Kidney (tissue), 13 donors: ENCODE measurements at regions not wholly inside any gene's neighbourhood (a gene's known extent, or its start where the extent isn't known, plus 50 kb on each side); places are given as distances from the start of the nearest gene placed in this dataset.
"Not testable (repeated sequence)": the region's sequence is repeated elsewhere in the genome, so short reads cannot be mapped to it uniquely, and the experiment has no call there.

ENCODE experiments used
- DNase-seq, 5 donors: peaks; one replicate each; pipeline ENCODE4 v3.0.0-alpha.2; 2013 to 2020
- FAIRE-seq: peaks from 2 replicates; lab custom pipeline; 2012; peaks lifted over from hg19 to GRCh38; lab: Jason Lieb, UNC
- H3K27ac ChIP-seq, 2 donors: one replicate each; pipeline ENCODE4 v1.7.0; 2013; ENCODE audit warnings: low read depth in 2 of 2, low read length in 2 of 2, inconsistent platforms in 1 of 2
- H3K27me3 ChIP-seq: one replicate; pipeline ENCODE4 v1.7.1; 2013; ENCODE audit warnings: low read length, inconsistent platforms; ENCODE audit not compliant: control insufficient read depth, insufficient read depth
- H3K36me3 ChIP-seq, 3 donors: one replicate each; pipeline versions ENCODE4 v1.7.0 to v1.7.1; 2013; ENCODE audit warnings: low read length in 3 of 3, control low read depth in 1 of 3, inconsistent platforms in 1 of 3; ENCODE audit not compliant: insufficient read depth in 3 of 3, control insufficient read depth in 2 of 3
- H3K4me1 ChIP-seq, 3 donors: one replicate each; pipeline versions ENCODE4 v1.7.0 to v1.7.1; 2013; ENCODE audit warnings: low read length in 3 of 3, inconsistent platforms in 1 of 3, low read depth in 1 of 3; ENCODE audit not compliant: control insufficient read depth in 2 of 3, insufficient read depth in 2 of 3
- H3K4me3 ChIP-seq, 3 donors: one replicate each; pipeline versions ENCODE4 v1.7.0 to v1.8.1; 2013; ENCODE audit warnings: low read length in 3 of 3, control low read depth in 1 of 3, inconsistent platforms in 1 of 3
- H3K9ac ChIP-seq, 3 donors: one replicate each; pipeline versions ENCODE4 v1.7.0 to v1.7.1; 2013; ENCODE audit warnings: low read length in 3 of 3, control low read depth in 1 of 3, inconsistent platforms in 1 of 3
- H3K9me3 ChIP-seq, 3 donors: one replicate each; pipeline versions ENCODE4 v1.7.0 to v1.7.1; 2013; ENCODE audit warnings: low read length in 3 of 3, control low read depth in 1 of 3, inconsistent platforms in 1 of 3; ENCODE audit not compliant: control insufficient read depth in 2 of 3, insufficient read depth in 1 of 3
- intact Hi-C: fragments of 100-400 bp; cut with DNase I; formaldehyde crosslinking; loops from one replicate; pipeline ENCODE4 v1.11.1; 2022
- TF ChIP-seq, protein P1 (sequence below): IDR thresholded peaks from 3 replicates; pipeline ENCODE4 v1.5.1; 2012; ENCODE audit warnings: mild to moderate bottlenecking, moderate library complexity, borderline replicate concordance; ENCODE audit not compliant: insufficient read depth; ENCODE audit errors: extremely low read depth
- donor health status: control.
- donor health status: control.
- donor health status: control.
- donor health status: control.
- donor health status: control.
- donor health status: DM: yes; HTN: yes; CAD: no.
- donor health status: Normal renal cell carcinoma (clear cell type).

DNA sequence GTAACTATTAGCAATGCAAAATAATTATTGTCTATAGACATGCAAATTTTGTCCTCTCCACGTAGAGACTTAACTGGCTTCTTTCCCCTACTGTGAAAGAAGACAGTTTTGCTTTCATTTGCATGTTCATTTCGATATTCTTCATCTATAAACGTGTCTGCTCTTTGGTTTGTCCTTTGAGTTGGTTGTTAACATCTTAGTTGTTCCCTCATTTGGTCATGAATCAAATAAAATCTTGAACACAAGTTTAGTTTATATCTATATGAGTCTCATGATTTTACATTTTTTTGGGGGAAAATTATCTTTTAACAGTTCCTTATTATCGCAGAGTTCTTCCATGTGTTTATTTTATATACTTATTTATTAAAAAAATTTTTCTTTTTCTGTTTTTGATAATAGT is 214.4 kb downstream of the UTP18 start:
- Histone ChIP-seq H3K9ac (no peak overlapping the region), H3K4me1 (no peaks in the 10 kb centered on the region), H3K36me3 (no peaks in the 10 kb centered on the region), H3K27ac (no peak overlapping the region), H3K4me3 (no peak overlapping the region), H3K9me3 (no peaks in the 10 kb centered on the region), H3K27me3 (no peaks in the 10 kb centered on the region)
- no peak for FAIRE-seq
- intact Hi-C loops = no loop called here
- DNase-seq = no peak
- TF ChIP-seq, protein P1, sequence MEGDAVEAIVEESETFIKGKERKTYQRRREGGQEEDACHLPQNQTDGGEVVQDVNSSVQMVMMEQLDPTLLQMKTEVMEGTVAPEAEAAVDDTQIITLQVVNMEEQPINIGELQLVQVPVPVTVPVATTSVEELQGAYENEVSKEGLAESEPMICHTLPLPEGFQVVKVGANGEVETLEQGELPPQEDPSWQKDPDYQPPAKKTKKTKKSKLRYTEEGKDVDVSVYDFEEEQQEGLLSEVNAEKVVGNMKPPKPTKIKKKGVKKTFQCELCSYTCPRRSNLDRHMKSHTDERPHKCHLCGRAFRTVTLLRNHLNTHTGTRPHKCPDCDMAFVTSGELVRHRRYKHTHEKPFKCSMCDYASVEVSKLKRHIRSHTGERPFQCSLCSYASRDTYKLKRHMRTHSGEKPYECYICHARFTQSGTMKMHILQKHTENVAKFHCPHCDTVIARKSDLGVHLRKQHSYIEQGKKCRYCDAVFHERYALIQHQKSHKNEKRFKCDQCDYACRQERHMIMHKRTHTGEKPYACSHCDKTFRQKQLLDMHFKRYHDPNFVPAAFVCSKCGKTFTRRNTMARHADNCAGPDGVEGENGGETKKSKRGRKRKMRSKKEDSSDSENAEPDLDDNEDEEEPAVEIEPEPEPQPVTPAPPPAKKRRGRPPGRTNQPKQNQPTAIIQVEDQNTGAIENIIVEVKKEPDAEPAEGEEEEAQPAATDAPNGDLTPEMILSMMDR = no peak

GRCh38 chr17:51475730-51476129 is 215.4 kb downstream of the UTP18 start:
- H3K9me3 ChIP-seq = no peaks in the 10 kb centered on the region
- no peaks in the 10 kb centered on the region for H3K36me3 ChIP-seq
- no peak overlapping the region for H3K27ac ChIP-seq
- no peak for DNase-seq
- H3K4me3 ChIP-seq = no peak overlapping the region
- no peaks in the 10 kb centered on the region for H3K4me1 ChIP-seq
- H3K9ac ChIP-seq = no peak overlapping the region
- TF ChIP-seq, protein P1 = no peak
- no peaks in the 10 kb centered on the region for H3K27me3 ChIP-seq
- intact Hi-C loops = no loop called here
- FAIRE-seq = no peak

DNA sequence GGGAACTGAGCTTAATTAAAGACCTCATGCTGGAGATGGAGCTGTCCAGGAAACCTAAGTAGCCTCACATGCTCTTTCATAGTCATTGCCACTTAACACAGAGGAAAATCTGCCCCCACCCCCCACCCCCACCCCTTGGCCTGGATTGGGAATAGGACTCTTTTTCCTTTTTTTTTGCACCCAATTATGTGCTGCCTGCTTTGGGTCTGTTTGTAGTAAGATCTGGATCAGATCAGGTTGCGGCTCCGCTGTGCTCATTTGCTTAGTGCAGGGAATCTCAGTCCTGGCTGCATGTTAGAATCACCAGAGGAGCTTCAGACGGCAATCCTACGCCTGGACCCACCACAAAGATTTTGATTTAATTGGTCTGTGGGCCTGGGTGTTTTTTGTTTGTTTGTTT is 219.0 kb downstream of the UTP18 start:
- H3K4me1 ChIP-seq = no peaks in the 10 kb centered on the region
- H3K4me3 ChIP-seq = no peak overlapping the region
- H3K9me3 ChIP-seq = peaks cover 0 to 7% (median 0%) of the 10 kb centered on the region in 3 donors
- H3K27ac ChIP-seq = no peak overlapping the region
- intact Hi-C loops = no loop called here
- peak in 1 of 5 donors; percentile 11 for DNase-seq
- TF ChIP-seq, protein P1 = no peak
- FAIRE-seq = no peak
- H3K27me3 ChIP-seq = no peaks in the 10 kb centered on the region
- H3K9ac ChIP-seq = no peak overlapping the region
- H3K36me3 ChIP-seq = no peaks in the 10 kb centered on the region

DNA sequence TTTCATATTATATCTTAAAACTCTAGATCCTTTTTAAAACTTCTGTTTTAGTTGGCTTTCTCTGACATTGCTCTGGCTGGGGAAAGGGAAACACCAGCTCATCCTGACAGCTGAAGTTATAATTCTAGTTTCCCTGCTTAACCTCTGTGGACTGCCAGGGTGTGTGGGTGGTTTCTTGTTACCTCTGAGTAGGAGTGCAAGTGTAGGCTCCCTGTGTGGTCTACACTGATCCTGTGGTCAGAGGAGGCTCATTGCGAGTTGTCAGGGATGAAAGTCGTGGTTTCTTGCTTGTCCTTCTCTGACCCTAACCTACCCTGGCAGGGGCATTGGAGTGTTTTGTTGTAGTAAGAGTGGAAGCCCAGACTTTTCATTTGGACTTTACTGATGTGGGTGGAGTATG is 221.0 kb downstream of the UTP18 start:
- H3K27me3 ChIP-seq = no peaks in the 10 kb centered on the region
- TF ChIP-seq, protein P1 = no peak
- H3K27ac ChIP-seq = no peak overlapping the region
- no peak for FAIRE-seq
- H3K9ac ChIP-seq = no peak overlapping the region
- intact Hi-C loops = no loop called here
- DNase-seq = no peak
- no peak overlapping the region for H3K4me3 ChIP-seq
- peaks cover 0 to 7% (median 0%) of the 10 kb centered on the region in 3 donors for H3K9me3 ChIP-seq
- no peaks in the 10 kb centered on the region for H3K36me3 ChIP-seq
- no peaks in the 10 kb centered on the region for H3K4me1 ChIP-seq

DNA sequence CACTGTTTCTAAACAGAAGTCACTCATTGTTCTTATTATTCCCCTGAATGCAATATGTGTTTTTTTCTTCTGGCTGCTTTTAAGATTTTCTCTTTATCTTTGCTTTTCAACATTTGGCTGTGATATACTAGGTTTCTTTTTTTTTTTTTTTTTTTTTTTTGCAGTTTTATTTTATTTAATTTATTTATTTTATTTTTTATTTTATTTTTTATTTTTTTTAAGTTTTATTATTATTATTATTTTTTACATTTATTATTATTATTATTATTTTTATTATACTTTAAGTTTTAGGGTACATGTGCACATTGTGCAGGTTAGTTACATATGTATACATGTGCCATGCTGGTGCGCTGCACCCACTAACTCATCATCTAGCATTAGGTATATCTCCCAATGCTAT is 221.9 kb downstream of the UTP18 start:
- H3K36me3 ChIP-seq, H3K9ac ChIP-seq, H3K27me3 ChIP-seq, H3K4me3 ChIP-seq, H3K27ac ChIP-seq, DNase-seq, H3K4me1 ChIP-seq, intact Hi-C loops, H3K9me3 ChIP-seq: not testable (repeated sequence)
- peak; percentile 90 for FAIRE-seq
